Caco-2 (cell line): ENCODE measurements at regions not wholly inside any gene's neighbourhood (a gene's known extent, or its start where the extent isn't known, plus 50 kb on each side); places are given as distances from the start of the nearest gene placed in this dataset.
"Not testable (repeated sequence)": the region's sequence is repeated elsewhere in the genome, so short reads cannot be mapped to it uniquely, and the experiment has no call there.

ENCODE experiments used
- BruUV-seq: library from RNA; stranded (reverse); fragments of 400-500 nt; replicated peaks from 2 replicates; lab custom pipeline; 2021; lab: Mats Ljungman, UMichigan
- CTCF ChIA-PET: fragments of 300-600 bp; sonication (Branson Sonifier 250); formaldehyde crosslinking; loops from one replicate; lab custom pipeline; 2022; ENCODE audit warnings: antibody characterized with exemption; lab: Charles Lee
- POLR2A ChIA-PET: fragments of 300-600 bp; sonication (Branson Sonifier 250); formaldehyde crosslinking; loops from one replicate; lab custom pipeline; 2022; ENCODE audit warnings: antibody characterized with exemption; lab: Charles Lee
- DNase-seq, 2 experiments: peaks; one replicate each; pipeline versions ENCODE4 v3.0.0 to v3.0.0-alpha.2; 2020 to 2022
- H3K27me3 ChIP-seq: replicated peaks from 2 replicates; pipeline ENCODE4 v1.6.0; 2011; ENCODE audit warnings: low read length; ENCODE audit not compliant: control insufficient read depth, insufficient read depth
- H3K36me3 ChIP-seq: 2 replicates; pipeline ENCODE4 v1.5.1; 2011; ENCODE audit warnings: low read length; ENCODE audit not compliant: control insufficient read depth, insufficient read depth
- H3K4me1 ChIP-seq: fragments of 250-450 bp; sonication (Bioruptor Pico); 2 replicates; pipeline ENCODE4 v1.5.1; 2020; ENCODE audit warnings: mild to moderate bottlenecking
- H3K4me3 ChIP-seq: 2 replicates; pipeline ENCODE4 v1.5.1; 2011; ENCODE audit warnings: low read depth, mild to moderate bottlenecking, control low read depth, low read length
- H3K9me3 ChIP-seq: fragments of 250-450 bp; sonication (Bioruptor Pico); 2 replicates; pipeline ENCODE4 v1.5.1; 2020; ENCODE audit warnings: mild to moderate bottlenecking, moderate library complexity
- H3K27ac Mint-ChIP-seq: one replicate; pipeline ENCODE4 v1.8.0; 2022; ENCODE audit warnings: mixed read lengths; ENCODE audit not compliant: unreplicated experiment
- H3K27me3 Mint-ChIP-seq: one replicate; pipeline ENCODE4 v1.8.0; 2022; ENCODE audit warnings: mixed read lengths; ENCODE audit not compliant: insufficient read depth, unreplicated experiment
- H3K36me3 Mint-ChIP-seq: one replicate; pipeline ENCODE4 v1.8.0; 2022; ENCODE audit warnings: mild to moderate bottlenecking, mixed read lengths; ENCODE audit not compliant: insufficient read depth, unreplicated experiment
- H3K4me1 Mint-ChIP-seq: one replicate; pipeline ENCODE4 v1.8.0; 2022; ENCODE audit warnings: low read depth, mixed read lengths; ENCODE audit not compliant: unreplicated experiment
- H3K4me3 Mint-ChIP-seq: one replicate; pipeline ENCODE4 v1.8.0; 2022; ENCODE audit warnings: mild to moderate bottlenecking, moderate library complexity, mixed read lengths; ENCODE audit not compliant: unreplicated experiment
- H3K9me3 Mint-ChIP-seq: one replicate; pipeline ENCODE4 v1.8.0; 2022; ENCODE audit warnings: mixed read lengths; ENCODE audit not compliant: unreplicated experiment
- intact Hi-C: fragments of 100-400 bp; cut with micrococcal nuclease; formaldehyde crosslinking; loops from one replicate; pipeline ENCODE4 v1.10.0; 2022; ENCODE audit not compliant: unreplicated experiment
- TF ChIP-seq, protein P1 (sequence below), 2 experiments: fragments of 200-600 bp in 1 of 2; IDR thresholded peaks; 1 replicate in 1 of 2; 2 replicates in 1 of 2; pipeline versions ENCODE4 v1.5.1 to v1.8.0; 2011 to 2022; ENCODE audit warnings: antibody characterized with exemption in 1 of 2, control low read depth in 1 of 2, inconsistent platforms in 1 of 2, low read depth in 1 of 2, low read length in 1 of 2, mild to moderate bottlenecking in 1 of 2, moderate library complexity in 1 of 2; ENCODE audit not compliant: insufficient read depth in 1 of 2, severe bottlenecking in 1 of 2, unreplicated experiment in 1 of 2

DNA sequence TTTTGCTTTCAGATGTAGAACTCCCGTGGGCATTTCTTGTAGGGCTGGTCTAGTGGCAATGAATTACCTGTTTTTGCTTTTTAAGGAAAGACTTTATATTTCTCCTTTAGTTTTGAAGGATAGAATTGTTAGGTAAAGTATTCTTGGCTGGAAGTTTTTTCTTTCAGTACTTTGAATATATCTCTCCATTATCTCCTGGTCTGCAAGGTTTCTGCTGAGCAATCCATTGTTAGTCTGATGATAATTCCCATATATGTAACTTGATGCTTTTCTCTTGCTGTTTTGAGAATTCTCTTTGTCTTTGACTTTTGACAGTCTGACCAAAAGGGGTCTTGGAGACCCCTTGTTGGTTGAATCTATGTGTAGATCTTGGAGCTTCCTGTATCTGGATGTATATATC, 198.1 kb downstream of the TMEM167A start:
- BruUV-seq = no TSS peak
- ChIA-PET CTCF (no interaction called here), POLR2A (no interaction called here)
- Histone ChIP-seq H3K36me3 (no peaks in the 10 kb centered on the region), H3K27me3 (no peaks in the 10 kb centered on the region), H3K4me3 (no peak overlapping the region), H3K9me3 (peaks cover 8% of the 10 kb centered on the region), H3K4me1 (no peaks in the 10 kb centered on the region)
- intact Hi-C loops = no loop called here
- Mint-ChIP-seq H3K27me3 (no peaks in the 10 kb centered on the region), H3K4me3 (no peak overlapping the region), H3K27ac (no peak overlapping the region), H3K36me3 (no peaks in the 10 kb centered on the region), H3K9me3 (peaks cover 16% of the 10 kb centered on the region), H3K4me1 (no peaks in the 10 kb centered on the region)
- DNase-seq = no peak
- TF ChIP-seq, protein P1, sequence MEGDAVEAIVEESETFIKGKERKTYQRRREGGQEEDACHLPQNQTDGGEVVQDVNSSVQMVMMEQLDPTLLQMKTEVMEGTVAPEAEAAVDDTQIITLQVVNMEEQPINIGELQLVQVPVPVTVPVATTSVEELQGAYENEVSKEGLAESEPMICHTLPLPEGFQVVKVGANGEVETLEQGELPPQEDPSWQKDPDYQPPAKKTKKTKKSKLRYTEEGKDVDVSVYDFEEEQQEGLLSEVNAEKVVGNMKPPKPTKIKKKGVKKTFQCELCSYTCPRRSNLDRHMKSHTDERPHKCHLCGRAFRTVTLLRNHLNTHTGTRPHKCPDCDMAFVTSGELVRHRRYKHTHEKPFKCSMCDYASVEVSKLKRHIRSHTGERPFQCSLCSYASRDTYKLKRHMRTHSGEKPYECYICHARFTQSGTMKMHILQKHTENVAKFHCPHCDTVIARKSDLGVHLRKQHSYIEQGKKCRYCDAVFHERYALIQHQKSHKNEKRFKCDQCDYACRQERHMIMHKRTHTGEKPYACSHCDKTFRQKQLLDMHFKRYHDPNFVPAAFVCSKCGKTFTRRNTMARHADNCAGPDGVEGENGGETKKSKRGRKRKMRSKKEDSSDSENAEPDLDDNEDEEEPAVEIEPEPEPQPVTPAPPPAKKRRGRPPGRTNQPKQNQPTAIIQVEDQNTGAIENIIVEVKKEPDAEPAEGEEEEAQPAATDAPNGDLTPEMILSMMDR (IDR thresholded peaks at IDR 0.05; ENCODE audit: insufficient read depth in 1 of 2, low read depth in 1 of 2, low read length in 1 of 2, severe bottlenecking in 1 of 2, unreplicated experiment in 1 of 2) = no peak

DNA sequence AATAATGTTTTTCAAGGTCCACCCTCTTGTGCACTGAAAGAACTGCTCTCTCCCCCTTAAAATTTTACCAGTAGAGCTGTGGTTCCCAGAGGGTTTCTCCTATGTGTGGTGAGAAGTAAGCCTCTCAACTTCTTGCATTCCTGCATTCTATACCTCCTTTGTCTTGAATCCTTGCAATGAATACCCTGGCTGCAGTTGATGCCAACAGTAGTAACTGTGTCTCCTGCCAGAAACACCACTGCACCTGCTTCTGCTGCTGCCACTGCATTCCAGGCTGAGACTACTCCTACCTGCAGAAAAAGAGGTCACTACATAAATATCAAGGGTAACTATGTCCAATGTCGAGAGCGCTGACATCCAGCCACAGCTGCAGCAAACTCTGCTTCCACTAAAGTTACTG, 203.7 kb downstream of the TMEM167A start:
- DNase-seq = no peak
- Mint-ChIP-seq H3K36me3 (no peaks in the 10 kb centered on the region), H3K27ac (no peak overlapping the region), H3K27me3 (no peaks in the 10 kb centered on the region), H3K4me1 (no peaks in the 10 kb centered on the region), H3K4me3 (no peak overlapping the region), H3K9me3 (peaks cover 19% of the 10 kb centered on the region)
- intact Hi-C loops = no loop called here
- no TSS peak for BruUV-seq
- Histone ChIP-seq H3K4me3 (no peak overlapping the region), H3K27me3 (no peaks in the 10 kb centered on the region), H3K4me1 (no peaks in the 10 kb centered on the region), H3K36me3 (no peaks in the 10 kb centered on the region), H3K9me3 (no peaks in the 10 kb centered on the region)
- CTCF ChIA-PET = no interaction called here
- POLR2A ChIA-PET = no interaction called here
- TF ChIP-seq, protein P1 (IDR thresholded peaks at IDR 0.05; ENCODE audit: insufficient read depth in 1 of 2, low read depth in 1 of 2, low read length in 1 of 2, severe bottlenecking in 1 of 2, unreplicated experiment in 1 of 2) = no peak

DNA sequence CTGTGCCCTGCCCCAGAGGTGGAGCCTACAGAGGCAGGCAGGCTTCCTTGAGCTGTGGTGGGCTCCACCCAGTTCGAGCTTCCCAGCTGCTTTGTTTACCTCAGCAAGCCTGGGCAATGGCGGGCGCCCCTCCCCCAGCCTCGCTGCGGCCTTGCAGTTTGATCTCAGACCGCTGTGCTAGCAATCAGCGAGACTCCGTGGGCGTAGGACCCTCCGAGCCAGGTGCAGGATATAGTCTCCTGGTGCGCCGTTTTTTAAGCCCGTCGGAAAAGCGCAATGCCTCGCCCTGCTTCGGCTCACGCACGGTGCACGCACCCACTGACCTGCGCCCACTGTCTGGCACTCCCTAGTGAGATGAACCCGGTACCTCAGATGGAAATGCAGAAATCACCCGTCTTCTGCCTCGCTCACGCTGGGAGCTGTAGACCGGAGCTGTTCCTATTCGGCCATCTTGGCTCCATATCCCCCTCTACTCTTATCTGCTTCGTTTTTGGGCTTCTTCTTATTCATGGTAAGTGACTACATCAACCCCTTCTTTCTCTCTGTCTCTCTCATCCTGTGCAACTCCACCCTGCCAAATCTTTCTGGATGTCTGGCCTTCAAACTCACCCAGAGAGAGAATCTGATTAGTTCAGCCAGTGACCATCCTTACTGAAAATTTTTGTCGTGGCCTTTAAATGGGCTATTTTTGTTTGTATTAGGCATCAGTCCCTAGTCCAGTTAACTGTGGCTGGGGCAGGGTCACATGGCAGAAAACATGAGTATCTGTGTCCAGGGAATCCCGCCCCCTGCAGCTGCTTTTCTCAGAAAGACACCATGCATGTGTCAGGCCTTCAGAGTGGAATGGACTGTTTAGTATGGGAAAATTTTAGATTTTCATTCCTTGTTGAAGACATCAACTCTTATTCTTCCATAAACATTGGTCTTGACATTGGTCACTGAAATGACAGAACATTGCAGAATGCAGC, 204.6 kb downstream of the TMEM167A start:
- H3K27ac Mint-ChIP-seq, H3K27me3 Mint-ChIP-seq, CTCF ChIA-PET, POLR2A ChIA-PET, H3K36me3 Mint-ChIP-seq, H3K4me1 Mint-ChIP-seq, H3K4me1 ChIP-seq, H3K9me3 ChIP-seq, H3K27me3 ChIP-seq, H3K36me3 ChIP-seq, BruUV-seq, H3K4me3 Mint-ChIP-seq, H3K4me3 ChIP-seq, intact Hi-C loops, DNase-seq: not testable (repeated sequence)
- H3K9me3 Mint-ChIP-seq = peaks cover 19% of the 10 kb centered on the region
